CD4-positive, alpha-beta T cell treated with Interferon gamma for 1 hour (primary cell): ENCODE measurements at regions not wholly inside any gene's neighbourhood (a gene's known extent, or its start where the extent isn't known, plus 50 kb on each side); places are given as distances from the start of the nearest gene placed in this dataset.

ENCODE experiments used
- DNase-seq: peaks from one replicate; pipeline ENCODE4 v3.0.0-alpha.2; 2020

DNA sequence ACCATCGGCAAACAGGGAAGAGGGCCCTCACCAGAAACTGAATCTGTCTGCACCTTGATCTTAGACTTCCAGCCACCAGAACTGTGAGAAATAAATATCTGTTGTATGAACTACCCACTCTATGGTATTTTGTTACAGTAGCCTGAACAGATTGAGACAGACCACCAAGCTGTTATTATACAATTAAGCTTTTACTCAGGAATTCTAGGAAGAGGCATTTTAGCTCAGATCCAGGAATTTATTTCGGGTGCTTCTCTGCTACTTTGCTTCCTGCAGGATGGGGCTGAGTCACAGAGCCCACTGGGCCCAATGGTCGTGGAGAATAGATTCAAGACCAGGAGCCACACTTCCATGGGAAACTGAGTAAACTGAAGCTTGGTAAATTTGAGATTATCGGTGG is 145.5 kb upstream of the PFN2 start:
- no peak for DNase-seq

DNA sequence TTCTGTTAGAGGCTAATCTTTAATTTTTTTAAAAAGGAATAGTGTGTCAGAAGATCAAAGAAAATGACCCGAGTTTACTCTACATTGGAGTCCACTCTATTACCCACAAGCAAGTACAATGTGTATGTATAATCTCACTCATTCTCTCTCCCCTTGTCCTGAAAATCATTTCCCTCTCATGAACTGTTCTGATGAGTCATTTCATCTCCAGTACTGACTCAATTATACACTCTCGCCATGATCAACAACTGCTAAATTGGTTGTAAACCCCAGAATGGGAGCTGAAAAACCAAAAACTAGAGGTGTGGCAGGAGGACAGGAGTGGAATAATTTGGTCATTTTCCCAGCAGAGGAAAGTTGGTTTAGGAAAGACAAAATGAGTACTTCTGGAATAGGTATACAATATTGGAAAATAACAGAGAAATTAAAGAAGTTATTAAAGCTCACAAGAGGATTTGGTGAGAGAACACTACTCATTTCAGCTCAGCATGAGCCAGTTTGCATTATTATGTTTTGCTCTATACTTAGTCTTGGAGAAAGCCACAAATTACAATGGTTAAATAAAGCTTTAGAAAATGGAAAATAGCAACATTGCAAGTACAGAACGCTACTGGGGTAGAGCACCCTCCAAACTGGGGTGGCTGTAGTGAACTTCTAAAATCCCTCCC is 144.3 kb upstream of the PFN2 start:
- no peak for DNase-seq

DNA sequence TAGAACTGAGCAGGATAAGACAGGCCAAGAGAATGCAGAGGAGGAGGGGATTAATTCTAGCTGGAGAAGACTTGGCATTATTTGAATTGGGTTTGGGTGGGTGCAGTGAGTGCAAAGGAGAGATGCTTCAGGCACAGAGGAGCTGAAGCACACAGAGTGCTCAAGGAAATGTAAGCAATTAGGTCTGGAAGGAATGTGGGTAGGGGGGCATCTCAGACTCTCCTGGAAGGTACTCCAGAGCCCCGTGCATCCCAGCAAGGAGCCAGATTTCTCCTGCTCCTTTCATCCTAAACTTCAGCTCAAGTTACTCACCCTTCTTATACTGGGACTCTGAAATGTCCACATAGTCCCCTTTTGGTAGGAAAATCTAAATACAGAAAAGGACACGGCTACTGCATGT is 143.6 kb upstream of the PFN2 start:
- no peak for DNase-seq

DNA sequence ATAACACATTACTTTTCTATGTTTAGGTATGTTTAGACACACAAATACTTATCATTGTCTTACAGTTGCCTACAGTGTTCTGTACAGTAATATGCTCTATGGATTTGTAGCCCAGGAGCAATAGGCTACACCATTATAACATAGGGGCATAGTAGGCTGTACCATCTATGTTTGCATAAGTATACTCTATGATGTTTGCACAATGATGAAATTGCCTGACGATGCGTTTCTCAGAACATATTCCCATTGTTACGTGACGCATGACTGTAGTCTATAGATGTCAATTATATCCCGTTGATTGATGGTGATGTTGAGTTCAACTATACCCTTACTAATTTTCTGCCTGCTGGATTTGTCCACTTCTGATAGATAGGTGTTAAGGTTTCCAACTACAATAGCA is 139.4 kb upstream of the PFN2 start:
- DNase-seq = no peak

DNA sequence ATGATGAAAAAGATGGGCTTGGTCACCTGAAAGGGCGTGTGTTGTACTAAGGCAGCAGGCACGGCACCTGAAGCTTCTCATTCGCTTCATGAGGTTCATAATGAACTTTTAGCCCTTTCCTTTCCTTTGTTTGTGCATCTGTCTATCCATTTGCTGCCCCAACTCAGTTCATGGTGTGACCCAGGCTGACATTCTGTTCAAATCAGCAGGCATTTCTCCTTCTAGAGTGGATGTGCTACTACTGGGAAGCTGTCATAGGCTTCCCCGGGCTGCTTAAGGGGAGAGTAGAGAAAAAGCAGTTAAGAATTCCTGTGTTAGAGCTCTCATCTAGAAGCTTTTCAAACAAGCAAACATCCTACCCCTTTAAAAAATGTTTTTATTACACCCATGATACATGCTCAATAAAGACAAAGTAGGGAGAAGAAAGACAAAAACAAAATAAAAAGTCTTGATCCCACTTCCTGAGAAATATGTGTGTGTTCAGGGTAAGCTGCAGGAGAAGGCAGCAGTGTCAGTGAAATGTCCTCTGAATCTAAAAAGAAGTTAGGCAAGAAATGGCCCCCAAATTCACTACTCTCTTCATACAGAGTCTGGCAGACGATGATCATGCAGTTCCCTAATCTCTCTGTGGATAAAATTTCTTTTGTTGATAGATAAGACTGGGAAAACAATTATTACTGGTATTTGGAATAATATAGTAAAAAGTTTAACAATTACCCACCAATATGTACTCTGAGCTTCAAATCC is 136.9 kb upstream of the PFN2 start:
- no peak for DNase-seq

DNA sequence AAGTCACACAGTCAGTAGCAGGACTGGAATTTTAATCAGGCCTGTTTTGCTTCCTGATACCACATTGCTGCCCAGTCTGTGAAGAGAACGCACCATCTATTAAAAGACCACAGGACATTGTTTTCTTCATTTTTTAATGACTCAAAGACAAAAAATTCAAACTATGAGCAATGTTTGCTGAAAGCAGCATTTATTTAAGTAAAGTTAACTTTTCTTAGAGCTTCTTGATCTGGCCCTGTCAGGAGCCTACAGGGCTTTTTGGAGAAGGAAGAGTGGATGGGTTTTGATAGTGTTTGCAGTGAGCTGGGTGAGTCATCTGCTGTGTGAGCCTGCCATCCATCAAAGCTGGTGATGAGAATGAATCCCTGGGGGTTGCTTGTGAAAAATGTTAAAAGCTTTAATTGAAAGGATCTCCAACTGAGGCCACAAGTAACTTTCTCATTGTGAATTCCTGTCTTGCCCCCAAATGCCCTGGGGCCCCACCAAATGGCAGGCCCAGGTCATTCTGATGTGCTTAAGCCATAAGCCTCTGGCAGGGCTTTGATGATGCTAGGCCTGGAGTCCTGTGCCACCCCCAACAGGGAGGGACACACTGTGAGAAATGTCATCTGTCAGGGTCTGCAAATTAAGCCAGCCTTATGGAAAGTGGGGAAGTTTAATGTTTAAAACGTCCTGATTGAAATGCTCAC is 136.2 kb upstream of the PFN2 start:
- no peak for DNase-seq

DNA sequence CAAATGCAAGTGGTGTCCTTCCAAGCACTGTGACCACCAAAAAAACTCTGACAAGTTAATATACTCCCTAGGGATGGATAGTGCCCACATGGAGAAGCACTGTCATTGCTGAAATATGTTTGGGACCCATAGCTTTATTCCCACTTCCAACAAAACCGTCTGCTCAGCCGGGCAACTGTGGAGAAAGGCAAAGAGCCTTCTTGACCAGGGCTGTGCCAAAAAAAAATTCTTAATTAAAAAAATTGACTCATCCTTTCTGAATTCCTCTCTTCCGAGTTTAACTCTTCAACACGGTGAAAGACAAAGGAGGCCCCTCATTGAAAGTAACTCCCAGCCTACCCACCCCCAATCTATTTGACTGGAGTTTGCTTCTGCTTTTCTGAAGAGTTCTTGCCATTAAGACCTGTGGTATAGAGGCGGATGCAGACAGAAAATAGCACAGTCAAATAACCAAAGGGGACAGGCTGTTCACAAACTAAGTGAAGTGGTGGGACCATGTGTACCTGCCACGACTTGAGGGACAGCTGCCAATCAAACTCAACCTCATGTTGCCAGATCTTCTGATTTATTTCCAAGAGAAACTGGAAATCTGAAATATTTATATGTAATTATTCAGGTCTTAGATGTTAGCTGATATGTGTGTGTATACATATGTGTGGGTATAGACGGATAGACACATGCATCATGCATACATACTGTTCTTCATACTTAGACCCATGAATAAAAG is 135.4 kb upstream of the PFN2 start:
- no peak for DNase-seq

DNA sequence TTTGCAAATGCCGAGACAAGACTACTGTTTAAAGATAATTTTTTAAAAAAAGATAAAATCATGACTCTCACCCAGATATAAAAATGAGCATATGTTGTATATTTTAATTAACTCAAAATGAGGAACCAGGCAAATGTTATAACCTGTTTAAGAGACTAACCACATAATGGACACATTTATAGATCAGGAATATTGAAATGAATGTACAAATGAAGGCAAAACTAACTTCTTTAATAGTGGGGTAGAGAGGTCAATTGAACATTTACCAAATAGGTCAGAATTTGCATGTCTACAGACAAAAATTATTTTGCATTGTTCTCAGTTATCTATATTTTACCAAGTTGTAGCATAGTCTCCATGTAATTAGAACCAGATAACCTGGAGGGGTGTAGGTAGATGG is 134.3 kb upstream of the PFN2 start:
- DNase-seq = no peak

DNA sequence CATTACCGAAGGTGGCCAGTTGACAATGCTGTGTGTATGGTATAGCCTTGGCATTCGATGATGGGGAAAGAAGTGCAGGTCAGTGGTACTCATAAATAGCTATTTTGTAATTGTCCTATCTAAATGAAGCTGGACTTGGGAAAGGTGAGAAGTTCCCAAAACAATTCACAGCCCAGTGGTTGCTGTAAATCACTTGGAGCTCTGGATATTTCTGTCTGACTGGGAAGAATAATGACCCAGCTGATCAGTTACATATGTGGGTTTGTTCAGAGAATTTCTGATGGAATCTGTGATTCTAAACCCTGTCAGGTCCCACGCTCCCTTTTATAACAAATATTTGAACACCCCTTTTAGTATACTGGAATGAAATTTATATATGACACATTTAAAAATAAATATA is 133.9 kb upstream of the PFN2 start:
- DNase-seq = no peak

DNA sequence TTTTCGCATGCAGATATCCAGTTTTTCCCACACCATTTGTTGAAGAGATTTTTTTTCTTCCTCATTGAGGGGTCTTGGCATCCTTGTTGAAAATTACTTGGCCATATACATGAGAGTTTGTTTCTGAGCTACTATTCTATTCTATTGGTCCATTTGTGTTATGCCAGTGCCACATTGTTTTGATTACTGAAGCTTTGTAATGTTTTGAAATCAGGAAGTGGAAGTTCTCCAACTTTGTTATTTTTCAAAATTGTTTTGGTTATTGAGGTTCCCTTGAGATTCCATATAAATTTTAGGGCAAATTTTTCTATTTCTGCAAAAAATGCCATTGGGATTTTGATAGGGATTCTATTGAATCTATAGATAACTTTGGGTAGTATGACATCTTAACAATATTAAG is 130.3 kb upstream of the PFN2 start:
- no peak for DNase-seq

DNA sequence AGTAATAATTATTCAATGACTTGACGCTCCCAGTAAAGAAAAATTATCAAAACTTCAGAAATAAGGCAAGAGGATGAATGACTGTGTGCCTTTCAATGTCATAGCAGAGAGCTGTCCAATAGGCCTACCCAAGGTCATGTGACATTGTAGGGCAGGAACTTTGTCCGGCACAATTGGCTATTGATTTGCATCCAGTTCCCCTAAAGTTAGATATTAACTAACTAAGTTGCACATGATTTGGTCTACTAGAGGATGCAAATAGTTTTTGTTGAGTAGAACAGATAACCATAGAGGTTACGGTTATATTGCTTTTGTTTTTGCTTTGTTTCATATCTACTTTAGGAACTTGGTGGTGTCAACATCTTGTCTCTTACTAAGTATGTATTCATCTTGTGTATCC is 127.9 kb upstream of the PFN2 start:
- DNase-seq = no peak

DNA sequence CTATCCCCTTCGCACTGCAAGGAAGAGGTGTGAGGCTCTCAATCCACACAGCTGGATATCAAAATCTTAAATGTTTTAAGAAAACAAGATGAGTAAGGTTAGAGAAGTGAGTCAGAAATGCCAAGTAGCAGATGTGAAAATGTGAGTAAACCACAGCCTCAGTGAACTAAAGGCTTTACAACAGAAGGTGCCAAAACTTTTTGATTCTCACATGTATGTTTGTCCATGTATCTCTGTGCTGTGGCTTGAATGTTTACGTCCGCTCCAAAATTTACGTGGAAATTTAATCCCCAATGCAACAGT is 126.8 kb upstream of the PFN2 start:
- no peak for DNase-seq

DNA sequence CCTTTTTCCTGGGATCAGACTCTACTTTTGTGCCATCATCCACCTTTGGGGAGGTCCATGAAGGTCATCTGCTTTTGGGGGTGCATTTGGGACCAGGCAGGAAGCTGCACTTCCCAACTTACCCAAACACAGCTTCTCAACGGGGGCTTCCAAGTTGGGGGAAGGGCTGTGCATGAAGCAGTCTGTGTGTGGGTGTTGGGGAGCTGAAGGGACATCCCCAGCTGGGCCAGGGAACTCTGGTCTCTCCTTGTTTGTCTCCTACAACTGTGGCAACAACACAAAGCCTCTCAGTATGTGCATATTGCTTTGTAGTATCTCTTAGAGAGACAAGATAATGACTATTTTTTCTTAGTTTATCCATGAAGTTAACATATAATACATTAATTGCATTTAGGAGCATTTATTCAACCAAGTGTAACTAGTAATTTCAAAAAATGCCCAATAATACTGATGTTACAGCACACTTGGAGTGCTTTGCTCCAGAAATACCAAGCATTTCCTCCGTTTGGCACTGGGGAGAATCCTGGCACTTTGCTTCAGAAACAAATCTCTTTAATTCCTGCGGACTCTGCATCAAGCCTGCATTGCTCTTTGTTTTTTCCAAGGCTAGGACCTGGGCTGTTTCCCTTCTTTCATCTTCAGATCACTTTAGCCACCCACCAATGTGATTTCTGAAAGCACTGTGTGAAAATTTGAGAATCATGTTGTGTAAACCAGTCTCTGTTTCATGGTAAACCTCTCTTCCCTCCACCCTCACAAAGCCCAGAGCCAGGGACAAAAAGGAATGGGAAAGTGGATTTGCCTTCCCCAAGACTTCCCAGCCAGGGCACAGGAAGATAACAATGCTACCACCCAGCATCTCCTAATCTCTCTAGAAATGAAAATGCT is 126.2 kb upstream of the PFN2 start:
- DNase-seq = no peak

DNA sequence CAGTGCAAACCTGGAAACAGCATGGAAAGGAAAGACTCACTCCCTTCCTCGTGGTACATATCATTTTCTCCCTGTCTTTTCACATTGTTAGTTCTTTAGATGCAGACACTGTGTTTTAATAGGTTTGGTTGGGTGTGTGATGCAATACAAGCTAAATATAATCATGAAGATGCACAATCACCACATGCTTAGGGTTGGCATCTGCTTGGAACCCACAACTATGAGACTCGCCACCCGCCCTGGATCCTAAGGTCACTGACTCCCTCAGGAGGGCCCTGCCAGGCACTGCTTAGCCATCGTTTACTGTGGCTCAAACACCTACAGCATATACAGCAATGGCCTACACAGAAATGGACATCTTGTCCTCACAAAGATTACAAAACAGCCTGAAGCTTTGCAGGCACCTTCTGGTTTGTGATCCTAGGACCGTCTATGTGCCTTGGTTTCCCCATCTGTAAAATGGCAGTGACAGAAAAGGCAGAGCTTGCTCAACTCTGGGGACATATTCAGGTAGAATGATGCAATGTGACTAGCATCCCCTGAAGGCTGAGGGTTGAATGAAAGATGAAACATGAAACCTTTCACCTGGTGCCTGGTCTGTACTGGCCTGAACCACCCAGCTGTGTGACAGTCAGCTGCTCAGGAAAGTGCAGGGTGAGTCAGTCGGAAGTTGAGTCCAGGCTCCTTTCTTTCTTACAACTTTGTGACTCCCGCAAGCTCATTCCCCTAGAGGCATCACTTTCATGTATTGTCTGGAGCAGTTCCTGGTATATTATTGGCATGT is 123.6 kb upstream of the PFN2 start:
- no peak for DNase-seq

DNA sequence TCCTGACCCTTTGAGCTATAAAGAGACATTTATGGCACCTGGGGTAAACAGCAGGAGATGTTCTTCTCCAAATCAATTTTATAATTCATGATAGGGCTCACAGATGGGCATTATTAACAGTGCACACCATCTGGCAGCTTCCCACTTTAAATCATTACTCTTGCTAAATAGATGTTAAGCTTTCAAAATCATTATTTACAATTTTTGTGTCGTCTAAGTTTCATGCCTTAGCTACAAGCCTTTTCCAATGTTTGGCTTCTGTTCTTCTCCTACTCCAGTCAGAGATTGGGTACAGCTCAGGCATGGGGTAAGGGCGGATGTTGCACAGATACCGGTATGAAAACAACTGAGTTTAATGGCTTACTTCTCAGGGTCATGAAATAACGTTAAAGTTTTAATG is 120.9 kb upstream of the PFN2 start:
- DNase-seq = no peak

DNA sequence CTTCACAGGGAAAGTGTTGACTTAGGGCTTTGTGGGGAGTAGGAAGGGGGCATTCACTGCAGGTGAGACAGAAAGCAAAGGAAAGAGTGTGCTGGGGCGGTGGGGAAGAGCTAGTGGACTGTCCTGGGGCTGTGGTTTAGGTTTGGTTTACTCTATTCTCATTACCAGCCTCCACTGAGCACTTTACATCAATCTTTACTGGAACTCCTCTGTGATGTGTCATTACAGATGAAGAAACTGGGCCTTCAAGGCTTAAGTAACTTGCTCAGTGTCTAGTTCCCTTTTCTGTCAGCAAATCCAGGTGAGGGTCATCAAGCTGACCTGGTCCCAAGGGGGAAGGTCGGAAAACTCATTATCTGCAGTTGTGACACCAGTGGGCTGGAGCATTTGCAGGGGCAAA is 120.2 kb upstream of the PFN2 start:
- no peak for DNase-seq

DNA sequence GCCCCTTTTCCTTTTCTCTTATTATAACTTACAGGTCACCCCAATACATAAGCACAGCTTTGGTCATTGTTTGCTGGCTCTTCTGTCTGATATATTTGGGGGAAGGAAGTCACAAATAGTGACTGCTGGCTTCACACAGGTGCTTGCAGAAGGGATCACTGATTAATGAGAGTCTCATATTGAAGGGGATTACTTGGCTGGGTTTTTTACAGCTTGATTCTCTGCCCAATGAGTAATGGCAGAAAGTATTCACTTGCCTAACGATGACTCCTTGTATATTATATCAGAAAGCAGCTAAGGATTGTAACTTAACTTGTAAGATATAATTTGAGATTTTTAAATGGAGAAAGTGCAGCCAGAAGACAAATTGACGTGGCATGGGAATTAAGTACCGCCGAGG is 119.3 kb upstream of the PFN2 start:
- DNase-seq = no peak

DNA sequence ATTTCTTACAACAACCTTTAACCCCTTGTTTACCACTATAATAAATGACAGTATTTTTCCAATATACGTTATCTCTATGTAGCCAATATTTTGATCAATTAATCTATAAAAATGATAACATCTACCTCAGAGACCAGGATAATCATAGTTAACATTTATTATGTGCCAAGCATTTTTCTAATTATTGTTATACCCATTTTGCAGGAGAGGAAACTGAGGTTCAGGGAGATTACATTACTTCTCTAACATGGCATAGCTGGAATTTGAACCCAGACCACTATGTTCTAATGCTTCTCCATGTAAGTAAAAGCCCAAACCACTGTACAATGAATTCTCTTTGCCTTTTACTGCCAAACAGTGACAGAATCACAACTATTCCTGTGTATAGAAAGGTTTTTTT is 113.4 kb upstream of the PFN2 start:
- DNase-seq = no peak

DNA sequence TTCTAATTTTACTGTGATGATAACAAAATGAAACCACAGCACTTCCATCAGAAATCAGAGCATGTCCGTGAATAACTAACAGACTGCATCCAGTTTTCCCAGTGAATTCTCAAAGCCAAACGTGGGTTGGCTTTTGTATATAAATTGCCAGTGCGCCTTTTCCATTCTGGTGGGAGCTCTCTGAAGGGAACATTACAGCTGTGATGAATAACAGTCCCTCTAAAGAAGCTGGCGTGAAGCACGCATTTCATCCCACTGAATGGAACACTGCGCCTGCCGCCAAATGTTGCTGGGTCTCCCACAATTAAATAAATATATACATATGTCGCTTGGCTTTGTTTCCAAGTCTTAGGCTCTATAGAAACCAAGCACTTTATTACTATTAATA is 113.0 kb upstream of the PFN2 start:
- no peak for DNase-seq

DNA sequence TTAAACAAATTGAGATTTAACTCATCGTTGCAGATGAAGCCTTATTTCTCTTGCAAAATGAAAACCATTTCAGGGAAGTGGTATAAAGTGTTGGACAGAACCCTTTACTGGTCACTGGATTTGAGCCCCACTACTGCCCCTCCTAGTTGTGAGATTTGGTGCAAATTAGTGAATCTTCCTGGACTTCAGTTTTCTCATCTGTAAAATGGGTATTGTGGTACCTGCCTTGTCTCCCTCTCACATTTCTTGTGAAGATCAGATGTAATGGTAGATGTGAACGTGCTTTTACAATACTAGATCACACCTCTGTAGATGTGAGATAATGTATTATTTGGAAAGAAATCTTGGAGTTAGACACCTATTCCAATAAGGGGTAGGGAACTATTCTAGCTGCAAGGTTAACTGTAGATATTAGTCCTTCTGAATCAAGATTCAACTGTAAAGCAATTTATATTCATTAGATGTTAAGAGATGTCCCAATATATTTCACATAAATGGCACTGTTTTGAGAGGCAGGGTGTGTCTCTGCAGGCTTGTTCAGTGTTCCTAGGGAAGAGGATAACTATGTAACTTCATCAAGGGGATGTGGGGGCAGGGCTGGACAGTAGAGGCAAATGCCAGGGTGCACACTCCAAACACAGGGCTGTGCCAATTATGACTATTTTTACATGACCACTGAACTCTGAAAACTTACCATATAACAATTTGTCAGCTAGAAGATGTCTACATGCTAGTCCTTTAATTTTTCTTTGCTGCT is 112.4 kb upstream of the PFN2 start:
- no peak for DNase-seq

DNA sequence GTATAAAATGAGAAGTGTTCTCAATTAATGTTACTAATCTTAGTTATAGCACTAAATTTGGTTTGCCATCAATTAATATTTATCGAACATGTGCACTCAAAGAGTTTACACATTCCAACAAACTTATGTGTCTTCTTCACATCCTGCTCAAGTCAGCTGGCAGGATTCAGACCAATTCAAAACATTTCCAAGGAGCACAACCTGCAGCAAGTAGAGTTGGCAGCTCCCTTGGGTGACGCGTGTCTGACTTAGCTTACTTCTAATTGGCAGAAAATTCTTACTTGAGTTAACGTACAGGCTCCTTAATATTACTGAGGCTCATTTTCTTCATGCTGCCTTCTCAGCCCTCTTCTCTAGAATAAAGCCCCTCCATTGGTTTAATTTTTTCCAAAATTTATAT is 110.4 kb upstream of the PFN2 start:
- no peak for DNase-seq
